Coronary artery (tissue), 2 donors: ENCODE measurements at regions not wholly inside any gene's neighbourhood (a gene's known extent, or its start where the extent isn't known, plus 50 kb on each side); places are given as distances from the start of the nearest gene placed in this dataset.
"Not testable (repeated sequence)": the region's sequence is repeated elsewhere in the genome, so short reads cannot be mapped to it uniquely, and the experiment has no call there.

ENCODE experiments used
- DNase-seq: peaks from one replicate; pipeline ENCODE4 v3.0.0-alpha.2; 2017; ENCODE audit warnings: low spot score
- H3K27ac ChIP-seq, 2 donors: fragments of 200-600 bp; sonication (generic); one replicate each; pipeline ENCODE4 v1.5.1; 2016 to 2019
- H3K4me3 ChIP-seq: fragments of 200-600 bp; sonication (generic); 2 replicates; pipeline ENCODE4 v1.5.1; 2016; ENCODE audit warnings: mild to moderate bottlenecking, moderate library complexity
- CTCF ChIP-seq: fragments of 200-600 bp; sonication (generic); IDR thresholded peaks from one replicate; pipeline ENCODE4 v1.5.1; 2019; ENCODE audit warnings: antibody characterized with exemption

- TF ChIP-seq CTCF, result no peak
- no peak overlapping the region for H3K27ac ChIP-seq
- DNase-seq, result no peak
- no peak overlapping the region for H3K4me3 ChIP-seq
These were observed 189.2 kb downstream of the UXS1 start for GRCh38 chr2:106004851-106005250.

DNA sequence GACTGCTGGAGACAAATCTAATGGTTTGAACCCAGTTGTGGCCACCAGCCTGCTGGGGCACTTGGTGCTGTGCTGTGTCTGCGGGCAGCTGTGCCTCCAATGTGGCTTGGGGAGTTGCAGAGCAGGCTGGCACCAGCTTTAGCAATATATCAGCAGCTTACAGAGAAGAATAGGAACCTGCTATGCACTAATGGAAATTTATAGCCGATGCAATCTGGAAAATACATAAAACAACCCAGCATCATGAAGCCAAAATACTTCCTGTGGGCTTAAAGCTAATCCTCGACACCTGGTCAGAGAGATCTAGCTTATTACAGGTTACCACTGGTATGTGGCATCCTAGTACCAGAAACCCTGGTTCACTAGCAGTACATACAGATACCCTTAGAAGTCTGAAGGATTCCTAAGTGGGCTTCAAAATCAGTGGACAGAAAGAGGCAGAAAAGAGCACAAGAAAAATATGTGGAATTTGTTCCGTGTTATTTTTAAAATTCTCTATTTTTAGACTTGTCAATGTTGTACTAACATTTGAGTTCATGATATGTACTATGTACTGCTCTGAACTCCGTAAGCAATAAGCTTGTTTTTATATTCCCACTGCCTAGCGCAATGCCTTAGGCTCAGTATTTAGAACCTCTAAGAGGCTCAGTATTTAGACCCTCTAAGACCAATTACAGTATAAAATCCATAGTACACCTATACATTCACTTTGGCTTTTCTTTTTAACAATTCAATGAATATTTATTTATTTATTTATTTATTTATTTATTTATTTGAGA, 194.7 kb downstream of the UXS1 start:
- no peak for TF ChIP-seq CTCF
- no peak for DNase-seq
- Histone ChIP-seq H3K4me3 (no peak overlapping the region), H3K27ac (no peak overlapping the region)

- TF ChIP-seq CTCF, result no peak
- Histone ChIP-seq H3K4me3 (no peak overlapping the region), H3K27ac (no peak overlapping the region)
- no peak for DNase-seq
These were observed 196.4 kb downstream of the UXS1 start for GRCh38 chr2:105997711-105998110.

GRCh38 chr2:105990624-105991023, 203.5 kb downstream of the UXS1 start:
- no peak for TF ChIP-seq CTCF

DNA sequence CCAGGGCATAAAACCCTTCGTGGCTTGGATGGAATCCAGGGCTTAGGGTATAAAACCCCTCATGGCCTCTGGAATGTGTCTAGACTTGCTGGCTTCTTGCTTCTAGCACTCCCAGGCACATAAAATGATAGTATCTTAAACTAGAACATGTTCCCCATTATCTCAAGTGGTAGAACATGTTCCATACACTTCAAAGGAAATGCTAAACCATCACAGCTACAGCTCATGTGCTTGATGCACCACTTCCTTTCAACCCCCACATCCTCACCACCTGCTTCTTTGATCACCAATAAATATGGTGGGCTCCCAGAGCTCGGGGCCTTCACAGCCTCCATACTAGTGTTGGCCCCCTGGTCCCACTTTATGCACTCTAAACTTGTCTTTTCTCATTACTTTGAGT, 204.3 kb downstream of the UXS1 start:
- not testable (repeated sequence) for DNase-seq, H3K4me3 ChIP-seq, H3K27ac ChIP-seq

More at GRCh38 chr2:105990624-105991023, 203.5 kb downstream of the UXS1 start:
- H3K4me3 ChIP-seq, result no peak overlapping the region
- no peak overlapping the region for H3K27ac ChIP-seq
- DNase-seq, result no peak

- Histone ChIP-seq H3K4me3 (no peak overlapping the region), H3K27ac (no peak overlapping the region)
- DNase-seq, result no peak
- no peak for TF ChIP-seq CTCF
These were observed 205.0 kb downstream of the UXS1 start for GRCh38 chr2:105989070-105989469.

GRCh38 chr2:105977807-105978206, 216.3 kb downstream of the UXS1 start:
- no peak for TF ChIP-seq CTCF
- Histone ChIP-seq H3K27ac (no peak overlapping the region), H3K4me3 (no peak overlapping the region)
- no peak for DNase-seq
